ENCODE measurements at regions not wholly inside any gene's neighbourhood (a gene's known extent, or its start where the extent isn't known, plus 50 kb on each side); places are given as distances from the start of the nearest gene placed in this dataset.
"Not testable (repeated sequence)": the region's sequence is repeated elsewhere in the genome, so short reads cannot be mapped to it uniquely, and the experiment has no call there.

GRCh38 chr4:156298230-156298629 lies 344.6 kb upstream of the CTSO start:
- no peak for TF ChIP-seq POLR2A (IDR thresholded peaks at IDR 0.05)
- TF ChIP-seq, protein P1, sequence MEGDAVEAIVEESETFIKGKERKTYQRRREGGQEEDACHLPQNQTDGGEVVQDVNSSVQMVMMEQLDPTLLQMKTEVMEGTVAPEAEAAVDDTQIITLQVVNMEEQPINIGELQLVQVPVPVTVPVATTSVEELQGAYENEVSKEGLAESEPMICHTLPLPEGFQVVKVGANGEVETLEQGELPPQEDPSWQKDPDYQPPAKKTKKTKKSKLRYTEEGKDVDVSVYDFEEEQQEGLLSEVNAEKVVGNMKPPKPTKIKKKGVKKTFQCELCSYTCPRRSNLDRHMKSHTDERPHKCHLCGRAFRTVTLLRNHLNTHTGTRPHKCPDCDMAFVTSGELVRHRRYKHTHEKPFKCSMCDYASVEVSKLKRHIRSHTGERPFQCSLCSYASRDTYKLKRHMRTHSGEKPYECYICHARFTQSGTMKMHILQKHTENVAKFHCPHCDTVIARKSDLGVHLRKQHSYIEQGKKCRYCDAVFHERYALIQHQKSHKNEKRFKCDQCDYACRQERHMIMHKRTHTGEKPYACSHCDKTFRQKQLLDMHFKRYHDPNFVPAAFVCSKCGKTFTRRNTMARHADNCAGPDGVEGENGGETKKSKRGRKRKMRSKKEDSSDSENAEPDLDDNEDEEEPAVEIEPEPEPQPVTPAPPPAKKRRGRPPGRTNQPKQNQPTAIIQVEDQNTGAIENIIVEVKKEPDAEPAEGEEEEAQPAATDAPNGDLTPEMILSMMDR (IDR thresholded peaks at IDR 0.05) = no peak
- no peak for DNase-seq (ENCODE audit: low spot score in 2 of 2)
- intact Hi-C loops (cut with DNase I; ENCODE audit: low total_unique reads) = no loop called here
- H3K4me3 ChIP-seq (ENCODE audit: low read depth, poor library complexity, severe bottlenecking) = no peak overlapping the region

DNA sequence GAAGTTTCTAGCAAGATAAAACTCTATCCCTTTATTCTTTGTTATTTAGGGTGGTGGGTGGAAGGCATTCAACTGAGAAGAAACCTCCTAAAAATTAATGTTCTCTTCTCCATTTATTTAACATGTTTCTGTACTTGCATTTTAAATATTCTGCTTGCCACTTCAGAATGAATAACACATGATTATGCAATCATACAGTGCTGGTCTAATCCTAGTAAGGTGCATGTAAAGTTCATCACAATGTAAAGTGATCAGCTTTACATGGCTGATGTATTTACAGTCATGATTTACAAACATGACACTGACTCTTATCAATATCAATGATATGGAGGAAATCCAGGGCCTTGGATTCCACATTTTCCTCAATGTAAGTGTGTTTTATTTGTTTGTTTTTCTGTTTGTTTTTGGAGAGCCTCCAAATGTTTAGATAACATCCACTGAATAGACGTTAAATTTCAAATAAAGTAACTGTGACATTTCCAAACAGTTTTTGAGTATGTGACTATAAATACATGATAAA lies 342.1 kb upstream of the CTSO start:
- WGBS, 2 donors = 70 to 81% methylated on average over 1 of the region's 1 CpG
- no peak overlapping the region for H3K4me3 ChIP-seq (ENCODE audit: low read depth, poor library complexity, severe bottlenecking)
- TF ChIP-seq POLR2A (IDR thresholded peaks at IDR 0.05) = no peak
- TF ChIP-seq, protein P1 (IDR thresholded peaks at IDR 0.05) = no peak
- intact Hi-C loops (cut with DNase I; ENCODE audit: low total_unique reads) = no loop called here
- DNase-seq (ENCODE audit: low spot score in 2 of 2) = no peak

DNA sequence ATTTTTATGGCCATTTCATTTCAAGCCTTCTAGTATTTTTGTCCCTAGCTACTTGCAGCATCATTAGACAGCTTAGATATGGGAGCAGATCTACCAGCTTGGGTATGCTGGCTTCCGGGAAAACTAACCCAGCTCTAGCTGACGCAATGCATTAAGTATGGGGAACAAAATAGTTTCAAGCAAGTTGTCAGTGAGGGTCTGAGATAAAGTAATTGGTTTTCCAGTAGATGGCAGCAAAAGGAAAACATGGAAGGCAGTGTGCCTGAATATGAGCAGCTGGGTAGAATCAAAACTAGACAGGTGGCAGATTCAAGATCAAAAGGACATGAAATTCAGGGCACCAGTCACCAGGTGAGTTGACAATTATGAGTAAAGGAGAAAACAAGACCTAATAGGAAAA lies 340.9 kb upstream of the CTSO start:
- TF ChIP-seq POLR2A (IDR thresholded peaks at IDR 0.05) = no peak
- TF ChIP-seq, protein P1 (IDR thresholded peaks at IDR 0.05) = no peak
- 61 to 64% methylated on average over 2 of the region's 2 CpGs for WGBS, 2 donors
- intact Hi-C loops (cut with DNase I; ENCODE audit: low total_unique reads) = no loop called here
- no peak overlapping the region for H3K4me3 ChIP-seq (ENCODE audit: low read depth, poor library complexity, severe bottlenecking)
- DNase-seq (ENCODE audit: low spot score in 2 of 2) = no peak

DNA sequence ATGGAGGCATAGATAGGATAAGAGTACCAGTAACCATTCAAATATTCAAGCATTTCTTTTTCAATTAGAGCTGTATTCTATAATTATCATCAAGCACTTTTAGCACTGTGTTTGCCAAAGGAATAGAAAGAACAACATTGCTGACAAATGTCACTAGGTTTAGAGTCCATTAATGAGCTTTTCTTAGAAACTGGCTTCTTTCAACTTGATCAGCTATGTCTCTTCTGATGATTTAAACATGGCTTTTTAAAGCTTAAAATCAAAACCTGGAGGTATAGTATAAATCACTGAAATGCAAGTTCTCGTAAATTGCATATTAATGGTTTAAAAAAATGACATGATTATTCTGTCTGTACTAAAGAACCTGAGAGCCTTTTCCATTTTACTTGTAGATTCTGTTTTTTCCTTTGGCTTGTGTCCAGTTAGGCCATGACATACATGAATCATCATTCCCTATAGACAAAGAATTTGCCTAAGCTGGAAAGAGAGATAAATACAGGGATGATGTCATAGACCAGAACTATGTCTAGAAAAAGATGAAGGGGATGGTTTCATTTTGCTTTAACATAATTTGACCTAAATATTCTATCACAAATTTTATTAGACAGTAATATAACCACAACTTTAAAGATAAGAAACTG lies 340.1 kb upstream of the CTSO start:
- no peak for DNase-seq (ENCODE audit: low spot score in 2 of 2)
- H3K4me3 ChIP-seq (ENCODE audit: low read depth, poor library complexity, severe bottlenecking) = no peak overlapping the region
- 87% methylated on average over 1 of the region's 1 CpG for WGBS, 2 donors
- intact Hi-C loops (cut with DNase I; ENCODE audit: low total_unique reads) = no loop called here
- TF ChIP-seq, protein P1 (IDR thresholded peaks at IDR 0.05) = no peak
- TF ChIP-seq POLR2A (IDR thresholded peaks at IDR 0.05) = no peak

DNA sequence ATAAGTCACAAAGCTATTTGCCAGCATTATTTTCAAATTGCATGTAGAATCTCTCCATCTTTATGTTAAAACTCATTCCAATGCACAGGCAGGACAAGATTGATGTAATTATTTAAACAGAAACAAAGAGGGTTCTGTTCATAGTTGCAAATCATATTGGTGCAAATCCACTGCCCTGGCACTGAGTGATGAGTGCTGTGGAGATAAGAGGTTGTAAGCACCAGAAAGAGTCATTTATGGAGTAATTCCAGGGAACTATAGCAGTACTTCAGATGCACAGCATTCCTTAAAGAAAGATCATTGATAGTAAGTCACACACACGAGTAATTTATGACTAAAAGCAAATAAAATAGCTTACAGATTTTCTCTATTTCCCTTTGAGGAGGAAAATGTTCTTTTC lies 337.7 kb upstream of the CTSO start:
- intact Hi-C loops (cut with DNase I; ENCODE audit: low total_unique reads) = no loop called here
- no peak overlapping the region for H3K4me3 ChIP-seq (ENCODE audit: low read depth, poor library complexity, severe bottlenecking)
- WGBS, 2 donors = 25 to 27% methylated on average over 1 of the region's 1 CpG
- TF ChIP-seq, protein P1 (IDR thresholded peaks at IDR 0.05) = no peak
- TF ChIP-seq POLR2A (IDR thresholded peaks at IDR 0.05) = no peak
- DNase-seq (ENCODE audit: low spot score in 2 of 2) = no peak

DNA sequence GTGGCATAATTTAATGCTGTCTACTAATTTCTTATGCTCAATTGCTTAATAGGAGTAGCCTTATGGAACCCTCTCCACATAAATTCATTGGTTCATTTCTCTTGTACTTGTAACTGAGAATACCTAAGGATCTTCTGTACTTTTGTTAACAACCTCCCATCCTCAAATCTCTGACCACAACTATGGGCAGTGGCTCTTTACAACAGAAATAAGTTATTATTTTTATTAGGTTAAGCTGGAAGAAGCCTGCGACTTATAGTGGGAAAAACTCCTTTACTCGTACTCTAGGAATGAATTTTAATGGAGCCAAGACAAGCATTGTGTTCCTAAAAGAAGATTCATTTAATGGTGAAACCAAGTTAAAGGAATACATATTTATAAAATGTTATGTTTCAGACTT lies 337.1 kb upstream of the CTSO start:
- H3K4me3 ChIP-seq (ENCODE audit: low read depth, poor library complexity, severe bottlenecking) = no peak overlapping the region
- WGBS, 2 donors = 76 to 77% methylated on average over 2 of the region's 2 CpGs
- TF ChIP-seq, protein P1 (IDR thresholded peaks at IDR 0.05) = no peak
- TF ChIP-seq POLR2A (IDR thresholded peaks at IDR 0.05) = no peak
- intact Hi-C loops (cut with DNase I; ENCODE audit: low total_unique reads) = no loop called here
- no peak for DNase-seq (ENCODE audit: low spot score in 2 of 2)

- intact Hi-C loops (cut with DNase I; ENCODE audit: low total_unique reads); DNase-seq (ENCODE audit: low spot score in 2 of 2): not testable (repeated sequence)
- WGBS, 2 donors = 90 to 94% methylated on average over 19 of the region's 19 CpGs
These were observed 336.4 kb upstream of the CTSO start for GRCh38 chr4:156290026-156290425.

More at GRCh38 chr4:156290026-156290425, 336.4 kb upstream of the CTSO start:
- H3K4me3 ChIP-seq (ENCODE audit: low read depth, poor library complexity, severe bottlenecking) = not testable (repeated sequence)

Measured in lower leg skin (tissue), 4 donors.